DND-41 (cell line): ENCODE measurements at regions not wholly inside any gene's neighbourhood (a gene's known extent, or its start where the extent isn't known, plus 50 kb on each side); places are given as distances from the start of the nearest gene placed in this dataset.

ENCODE experiments used
- ATAC-seq: fragments of 200-7000 bp; cut with Tn5 transposase; 3 replicates; pipeline ENCODE4 v1.9.1; 2021; ENCODE audit warnings: low read depth; ENCODE audit not compliant: insufficient read depth
- DNase-seq: peaks from one replicate; pipeline ENCODE4 v3.0.0-alpha.2; 2020
- H2AFZ ChIP-seq: 2 replicates; pipeline ENCODE4 v1.6.0; 2012; ENCODE audit warnings: low read depth, low read length
- H3K27ac ChIP-seq: 2 replicates; pipeline ENCODE4 v1.5.1; 2012; ENCODE audit warnings: low read length, inconsistent platforms
- H3K27me3 ChIP-seq: fragments of 200-600 bp; sonication (generic); 2 replicates; pipeline ENCODE4 v1.6.0; 2012; ENCODE audit warnings: low read length, mild to moderate bottlenecking, inconsistent platforms; ENCODE audit not compliant: insufficient read depth, poor library complexity
- H3K36me3 ChIP-seq: 2 replicates; pipeline ENCODE4 v1.5.1; 2012; ENCODE audit warnings: low read length, inconsistent platforms; ENCODE audit not compliant: insufficient read depth
- H3K4me1 ChIP-seq: 2 replicates; pipeline ENCODE4 v1.5.1; 2012; ENCODE audit warnings: mild to moderate bottlenecking, low read length; ENCODE audit not compliant: insufficient read depth
- H3K4me2 ChIP-seq: 2 replicates; pipeline ENCODE4 v1.6.0; 2012; ENCODE audit warnings: mild to moderate bottlenecking, moderate library complexity, low read length, inconsistent platforms; ENCODE audit not compliant: insufficient read depth
- H3K4me3 ChIP-seq, 2 experiments: fragments of 200-600 bp in 1 of 2; shearing (Covaris generic) in 1 of 2; 2 replicates each; pipeline ENCODE4 v1.5.1; 2012 to 2016; ENCODE audit warnings: inconsistent platforms in 2 of 2, low read length in 2 of 2, mild to moderate bottlenecking in 2 of 2, low read depth in 1 of 2, moderate library complexity in 1 of 2
- H3K79me2 ChIP-seq: 2 replicates; pipeline ENCODE4 v1.6.0; 2012; ENCODE audit warnings: low read length, inconsistent platforms; ENCODE audit not compliant: insufficient read depth
- H3K9ac ChIP-seq: 2 replicates; pipeline ENCODE4 v1.6.0; 2012; ENCODE audit warnings: low read depth, mild to moderate bottlenecking, inconsistent platforms, low read length, moderate library complexity
- H3K9me3 ChIP-seq: 2 replicates; pipeline ENCODE4 v1.5.1; 2012; ENCODE audit warnings: low read length, moderate library complexity, mild to moderate bottlenecking, inconsistent platforms; ENCODE audit not compliant: insufficient read depth, severe bottlenecking
- H4K20me1 ChIP-seq: 2 replicates; pipeline ENCODE4 v1.6.0; 2012; ENCODE audit warnings: low read length; ENCODE audit not compliant: insufficient read depth
- EZH2 ChIP-seq: IDR thresholded peaks from 3 replicates; pipeline ENCODE4 v1.6.1; 2012; ENCODE audit warnings: borderline replicate concordance, low read depth, mild to moderate bottlenecking, moderate library complexity, low read length, inconsistent platforms; ENCODE audit not compliant: severe bottlenecking
- TF ChIP-seq, protein P1 (sequence below): IDR thresholded peaks from 2 replicates; pipeline ENCODE4 v1.5.1; 2012; ENCODE audit warnings: borderline replicate concordance, low read length, moderate library complexity, mild to moderate bottlenecking; ENCODE audit not compliant: poor library complexity, severe bottlenecking; ENCODE audit errors: extremely low read depth

DNA sequence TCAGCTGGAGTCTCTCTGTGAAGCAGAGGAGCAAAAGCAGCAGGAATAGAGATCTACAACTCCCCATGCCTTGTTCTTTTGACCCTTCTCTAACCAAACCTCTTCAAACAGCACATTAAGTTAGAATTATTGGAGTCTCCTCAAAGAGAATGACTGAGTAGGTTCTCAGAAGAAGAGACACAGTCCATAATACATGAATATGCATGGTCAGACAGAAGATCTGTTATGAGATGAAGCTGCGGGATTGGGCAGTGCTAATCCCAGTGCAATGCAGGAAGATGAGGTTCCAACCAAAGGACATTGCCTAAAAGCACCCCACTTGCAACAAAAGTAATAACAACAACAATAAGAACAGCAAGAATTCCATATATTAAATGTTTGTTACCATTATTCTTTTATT is 887.9 kb upstream of the TENM4 start:
- Histone ChIP-seq H4K20me1 (no peaks in the 10 kb centered on the region), H3K4me3 (no peak overlapping the region), H3K9ac (no peak overlapping the region), H3K4me1 (no peaks in the 10 kb centered on the region), H2AFZ (no peak overlapping the region), H3K36me3 (no peaks in the 10 kb centered on the region), H3K79me2 (no peaks in the 10 kb centered on the region), H3K9me3 (no peaks in the 10 kb centered on the region), H3K27ac (no peak overlapping the region), H3K4me2 (no peak overlapping the region), H3K27me3 (no peaks in the 10 kb centered on the region)
- no peak for ATAC-seq
- DNase-seq: no peak
- TF ChIP-seq EZH2: no peak
- TF ChIP-seq, protein P1, sequence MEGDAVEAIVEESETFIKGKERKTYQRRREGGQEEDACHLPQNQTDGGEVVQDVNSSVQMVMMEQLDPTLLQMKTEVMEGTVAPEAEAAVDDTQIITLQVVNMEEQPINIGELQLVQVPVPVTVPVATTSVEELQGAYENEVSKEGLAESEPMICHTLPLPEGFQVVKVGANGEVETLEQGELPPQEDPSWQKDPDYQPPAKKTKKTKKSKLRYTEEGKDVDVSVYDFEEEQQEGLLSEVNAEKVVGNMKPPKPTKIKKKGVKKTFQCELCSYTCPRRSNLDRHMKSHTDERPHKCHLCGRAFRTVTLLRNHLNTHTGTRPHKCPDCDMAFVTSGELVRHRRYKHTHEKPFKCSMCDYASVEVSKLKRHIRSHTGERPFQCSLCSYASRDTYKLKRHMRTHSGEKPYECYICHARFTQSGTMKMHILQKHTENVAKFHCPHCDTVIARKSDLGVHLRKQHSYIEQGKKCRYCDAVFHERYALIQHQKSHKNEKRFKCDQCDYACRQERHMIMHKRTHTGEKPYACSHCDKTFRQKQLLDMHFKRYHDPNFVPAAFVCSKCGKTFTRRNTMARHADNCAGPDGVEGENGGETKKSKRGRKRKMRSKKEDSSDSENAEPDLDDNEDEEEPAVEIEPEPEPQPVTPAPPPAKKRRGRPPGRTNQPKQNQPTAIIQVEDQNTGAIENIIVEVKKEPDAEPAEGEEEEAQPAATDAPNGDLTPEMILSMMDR: no peak

DNA sequence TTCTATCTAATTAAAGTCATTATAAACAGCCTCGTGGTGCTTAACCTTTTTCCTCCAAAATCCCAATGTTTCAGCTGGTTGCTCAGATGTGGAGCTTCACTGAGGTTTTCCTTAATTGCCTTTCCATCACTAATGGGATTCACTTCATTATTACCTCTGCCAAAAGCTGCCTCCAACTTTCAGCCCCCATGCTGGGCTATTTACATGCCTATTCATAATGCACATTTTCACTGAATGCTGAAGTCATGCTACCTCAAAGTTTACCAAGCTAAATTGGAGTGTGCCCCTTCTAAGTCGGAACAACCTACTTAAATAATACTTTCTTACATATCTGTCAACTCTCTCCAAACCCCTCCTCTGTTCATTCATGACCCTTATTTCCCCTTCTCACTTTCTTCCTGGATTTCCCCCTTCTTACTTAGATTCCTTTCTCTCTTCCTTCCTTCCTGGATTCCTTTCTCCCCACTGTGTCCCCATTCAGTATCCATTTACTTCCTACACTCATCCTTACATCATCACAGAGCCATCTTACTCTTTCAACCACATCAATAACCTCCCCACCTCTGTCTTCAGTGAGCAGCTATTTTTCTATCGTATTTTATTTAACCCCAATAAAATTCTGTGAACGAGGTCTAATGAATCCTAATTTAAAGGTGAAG is 887.3 kb upstream of the TENM4 start:
- no peaks in the 10 kb centered on the region for H3K36me3 ChIP-seq
- no peaks in the 10 kb centered on the region for H4K20me1 ChIP-seq
- no peak overlapping the region for H3K4me2 ChIP-seq
- TF ChIP-seq, protein P1: no peak
- TF ChIP-seq EZH2: no peak
- H3K4me3 ChIP-seq: no peak overlapping the region
- no peak overlapping the region for H3K27ac ChIP-seq
- H3K9ac ChIP-seq: no peak overlapping the region
- no peaks in the 10 kb centered on the region for H3K27me3 ChIP-seq
- ATAC-seq: no peak
- H3K4me1 ChIP-seq: no peaks in the 10 kb centered on the region
- H3K9me3 ChIP-seq: no peaks in the 10 kb centered on the region
- H3K79me2 ChIP-seq: no peaks in the 10 kb centered on the region
- H2AFZ ChIP-seq: no peak overlapping the region
- no peak for DNase-seq

DNA sequence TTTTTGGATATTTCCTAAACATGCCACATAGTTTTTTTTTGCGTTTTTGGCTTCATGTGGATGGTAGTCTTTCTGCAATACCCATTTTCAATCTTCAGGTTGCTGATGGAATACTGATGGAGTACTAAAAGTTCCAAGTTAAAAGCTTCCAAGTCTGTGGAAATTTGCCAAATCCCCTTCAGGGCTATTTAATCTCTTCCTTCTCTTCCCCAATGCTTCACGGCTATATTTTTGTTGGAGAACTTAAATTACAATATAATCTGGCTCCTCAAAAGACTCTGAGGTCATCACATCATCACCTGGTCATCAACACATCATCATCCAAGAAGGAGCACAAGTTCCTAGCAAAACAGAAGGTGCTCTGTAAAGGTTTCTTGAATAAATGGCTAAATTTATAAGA is 881.0 kb upstream of the TENM4 start:
- no peak overlapping the region for H3K27ac ChIP-seq
- no peaks in the 10 kb centered on the region for H3K79me2 ChIP-seq
- no peak overlapping the region for H2AFZ ChIP-seq
- ATAC-seq (no peak), DNase-seq (no peak)
- no peaks in the 10 kb centered on the region for H3K9me3 ChIP-seq
- no peak overlapping the region for H3K9ac ChIP-seq
- H3K27me3 ChIP-seq: no peaks in the 10 kb centered on the region
- H4K20me1 ChIP-seq: no peaks in the 10 kb centered on the region
- TF ChIP-seq, protein P1: no peak
- no peak for TF ChIP-seq EZH2
- no peaks in the 10 kb centered on the region for H3K4me1 ChIP-seq
- no peak overlapping the region for H3K4me2 ChIP-seq
- no peaks in the 10 kb centered on the region for H3K36me3 ChIP-seq
- no peak overlapping the region for H3K4me3 ChIP-seq

DNA sequence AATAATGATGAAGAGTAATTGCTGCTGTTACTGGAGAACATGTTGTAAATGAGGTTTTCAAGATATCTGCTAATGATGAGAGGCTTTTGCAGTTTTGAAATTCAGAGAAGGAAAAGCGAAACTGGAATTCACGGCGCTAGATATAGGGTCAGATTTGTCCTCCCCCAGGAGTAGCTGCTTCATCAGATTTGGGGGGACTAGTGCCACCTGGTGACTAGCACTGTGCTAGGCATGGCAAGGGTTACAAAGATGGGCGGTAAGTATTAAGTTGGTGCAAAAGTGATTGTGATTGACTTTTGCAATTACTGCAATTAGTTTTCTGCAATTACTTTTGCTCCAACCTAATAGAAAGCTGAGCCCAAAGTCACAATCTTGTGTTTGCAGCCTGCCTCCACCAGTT is 879.9 kb upstream of the TENM4 start:
- Histone ChIP-seq H3K9ac (no peak overlapping the region), H3K27me3 (no peaks in the 10 kb centered on the region), H3K4me2 (no peak overlapping the region), H3K36me3 (no peaks in the 10 kb centered on the region), H3K9me3 (no peaks in the 10 kb centered on the region), H3K27ac (no peak overlapping the region), H4K20me1 (no peaks in the 10 kb centered on the region), H3K4me3 (no peak overlapping the region), H2AFZ (no peak overlapping the region), H3K4me1 (no peaks in the 10 kb centered on the region), H3K79me2 (no peaks in the 10 kb centered on the region)
- ATAC-seq (no peak), DNase-seq (no peak)
- TF ChIP-seq, protein P1: peak; percentile 43
- no peak for TF ChIP-seq EZH2
